K562 (cell line): ENCODE measurements at regions not wholly inside any gene's neighbourhood (a gene's known extent, or its start where the extent isn't known, plus 50 kb on each side); places are given as distances from the start of the nearest gene placed in this dataset.

Experiments used
- ADNP ChIP-seq: fragments of 200-800 bp; sonication (Bioruptor generic); IDR thresholded peaks from 2 replicates; pipeline ENCODE4 v1.6.1; 2016; ENCODE audit warnings: missing genetic modification characterization, missing compliant biosample characterization
- ATF1 ChIP-seq, 2 experiments: fragments of 450-650 bp in 1 of 2; IDR thresholded peaks; 2 replicates each; pipeline ENCODE4 v1.6.1; 2016; ENCODE audit warnings: missing compliant biosample characterization in 1 of 2, missing genetic modification characterization in 1 of 2
- GATAD2B ChIP-seq: fragments of 450-650 bp; IDR thresholded peaks from 2 replicates; pipeline ENCODE4 v1.6.1; 2017; ENCODE audit warnings: mild to moderate bottlenecking, borderline replicate concordance
- LEF1 ChIP-seq: fragments of 450-650 bp; IDR thresholded peaks from 2 replicates; pipeline ENCODE4 v1.6.1; 2016; ENCODE audit warnings: mild to moderate bottlenecking
- NR2C2 ChIP-seq, 2 experiments: fragments of 200-800 bp in 1 of 2; sonication (Bioruptor generic) in 1 of 2; sonication (generic) in 1 of 2; formaldehyde crosslinking in 1 of 2; IDR thresholded peaks; 2 replicates each; pipeline versions ENCODE4 v1.6.1 to v1.8.0; 2016 to 2022; ENCODE audit warnings: mild to moderate bottlenecking in 1 of 2, missing compliant biosample characterization in 1 of 2, missing genetic modification characterization in 1 of 2, missing genetic modification reagents in 1 of 2
- RREB1 ChIP-seq: fragments of 250-450 bp; sonication (Bioruptor Pico); IDR thresholded peaks from 2 replicates; pipeline ENCODE4 v1.4.0; 2020
- SMARCA4 ChIP-seq: fragments of 450-650 bp; IDR thresholded peaks from 2 replicates; pipeline ENCODE4 v1.6.1; 2016
- TAF1 ChIP-seq: IDR thresholded peaks from 2 replicates; pipeline ENCODE4 v1.6.1; 2011; ENCODE audit warnings: mild to moderate bottlenecking, low read length, moderate library complexity; ENCODE audit not compliant: insufficient read depth, control insufficient read depth, severe bottlenecking; ENCODE audit errors: extremely low read depth
- TAF9B ChIP-seq: fragments of 450-650 bp; IDR thresholded peaks from 2 replicates; pipeline ENCODE4 v1.6.1; 2018; ENCODE audit warnings: mild to moderate bottlenecking; ENCODE audit not compliant: partially characterized antibody
- TCF7 ChIP-seq: sonication (generic); IDR thresholded peaks from 2 replicates; pipeline ENCODE4 v1.6.1; 2016; ENCODE audit warnings: antibody characterized with exemption, borderline replicate concordance
- ZBTB9 ChIP-seq: fragments of 450-650 bp; formaldehyde crosslinking; IDR thresholded peaks from 2 replicates; pipeline ENCODE4 v1.4.0; 2020; ENCODE audit warnings: mild to moderate bottlenecking, moderate library complexity
- ZNF224 ChIP-seq: sonication (generic); formaldehyde crosslinking; IDR thresholded peaks from 2 replicates; pipeline ENCODE4 v1.8.0; 2022; ENCODE audit warnings: mild to moderate bottlenecking, missing genetic modification reagents
- ZNF263 ChIP-seq: sonication (generic); formaldehyde crosslinking; IDR thresholded peaks from 2 replicates; pipeline ENCODE4 v1.8.0; 2022; ENCODE audit warnings: mild to moderate bottlenecking, missing genetic modification reagents, borderline replicate concordance
- ZNF395 ChIP-seq: fragments of 200-800 bp; sonication (Bioruptor generic); IDR thresholded peaks from 2 replicates; pipeline ENCODE4 v1.6.1; 2017; ENCODE audit warnings: missing genetic modification characterization, missing compliant biosample characterization
- ZNF583 ChIP-seq: fragments of 250-450 bp; sonication (Bioruptor Pico); IDR thresholded peaks from 2 replicates; pipeline ENCODE4 v1.4.0; 2020
- ZNF639 ChIP-seq, 2 experiments: fragments of 200-800 bp in 1 of 2; sonication (Bioruptor generic) in 1 of 2; sonication (generic) in 1 of 2; formaldehyde crosslinking in 1 of 2; IDR thresholded peaks in 1 of 2; conservative IDR thresholded peaks in 1 of 2; 2 replicates each; pipeline versions ENCODE4 v1.5.0 to v1.6.1; 2016 to 2020; ENCODE audit warnings: missing compliant biosample characterization in 1 of 2, missing genetic modification characterization in 1 of 2, missing genetic modification reagents in 1 of 2

- TF ChIP-seq RREB1 (CRISPR knock-in tag) (peak; percentile 73), ZNF263 (CRISPR knock-in tag) (peak; percentile 61; the same call in 1 of the 2 replicates), SMARCA4 (peak; percentile 86), ATF1 (CRISPR knock-in tag; IDR thresholded peaks at IDR 0.05) (no peak), ATF1 (tag; IDR thresholded peaks at IDR 0.05) (peak; percentile 55), LEF1 (peak; percentile 68), ZNF395 (CRISPR knock-in tag) (peak; percentile 18; the same call in 1 of the 2 replicates), TAF9B (peak; percentile 58), ADNP (0 out of 2 replicates have a peak, but pooled peaks have one; percentile 4), ZBTB9 (CRISPR knock-in tag) (peak; percentile 49; the same call in 1 of the 2 replicates), TCF7 (no peak), GATAD2B (peak; percentile 75; the same call in 1 of the 2 replicates), ZNF583 (0 out of 2 replicates have a peak, but pooled peaks have one; percentile 66), ZNF224 (CRISPR knock-in tag) (no peak), TAF1 (peak; percentile 41), ZNF639 (CRISPR knock-in tag; conservative IDR thresholded peaks at IDR 0.05 in 1 of 2, IDR thresholded peaks at IDR 0.05 in 1 of 2) (peak in 1 of 2 experiments; percentile 51; a peak in 1 of 4 replicates), NR2C2 (CRISPR knock-in tag; IDR thresholded peaks at IDR 0.05) (no peak), NR2C2 (tag; IDR thresholded peaks at IDR 0.05) (peak; percentile 41; the same call in 1 of the 2 replicates)
Measured at GRCh38 chr7:106448992-106449859, 164.4 kb upstream of the NAMPT start (continued).
